Natural killer cell (primary cell): ENCODE measurements at regions not wholly inside any gene's neighbourhood (a gene's known extent, or its start where the extent isn't known, plus 50 kb on each side); places are given as distances from the start of the nearest gene placed in this dataset.

Experiments used
- ATAC-seq, 3 donors: fragments of 150-1000 bp in 2 of 3; fragments of 200-7000 bp in 1 of 3; cut with Tn5 transposase; 1 replicate in 1 of 3; 2 replicates in 2 of 3; pipeline ENCODE4 v1.10.0; 2021; ENCODE audit warnings: mild to moderate bottlenecking in 2 of 3, moderate library complexity in 2 of 3
- DNase-seq, 2 donors: peaks; one replicate each; pipeline versions ENCODE4 v3.0.0 to v3.0.0-alpha.2; 2013 to 2021; ENCODE audit warnings: mixed read lengths in 1 of 2
- H3K27ac ChIP-seq: one replicate; pipeline ENCODE4 v1.5.1; 2013; ENCODE audit warnings: mild to moderate bottlenecking, low read length
- H3K27me3 ChIP-seq: one replicate; pipeline ENCODE4 v1.6.1; 2013; ENCODE audit warnings: low read length; ENCODE audit not compliant: control insufficient read depth, insufficient read depth
- H3K36me3 ChIP-seq: one replicate; pipeline ENCODE4 v1.6.1; 2013; ENCODE audit warnings: low read length; ENCODE audit not compliant: control insufficient read depth, insufficient read depth
- H3K4me1 ChIP-seq: one replicate; pipeline ENCODE4 v1.6.1; 2013; ENCODE audit warnings: low read length; ENCODE audit not compliant: control insufficient read depth, insufficient read depth
- H3K4me3 ChIP-seq: one replicate; pipeline ENCODE4 v1.5.1; 2013; ENCODE audit warnings: low read length
- H3K9me3 ChIP-seq: one replicate; pipeline ENCODE4 v1.6.1; 2013; ENCODE audit warnings: low read length; ENCODE audit not compliant: control insufficient read depth, insufficient read depth
- H3K27ac Mint-ChIP-seq, 2 donors: one replicate each; pipeline ENCODE4 v1.8.0; 2022; ENCODE audit warnings: mild to moderate bottlenecking in 2 of 2, mixed read lengths in 2 of 2, moderate library complexity in 1 of 2
- H3K27me3 Mint-ChIP-seq, 2 donors: one replicate each; pipeline ENCODE4 v1.8.0; 2022; ENCODE audit warnings: low read depth in 2 of 2, mixed read lengths in 2 of 2
- H3K36me3 Mint-ChIP-seq: one replicate; pipeline ENCODE4 v1.8.0; 2022; ENCODE audit warnings: mixed read lengths
- H3K4me1 Mint-ChIP-seq, 2 donors: one replicate each; pipeline ENCODE4 v1.8.0; 2022; ENCODE audit warnings: mixed read lengths in 2 of 2
- H3K4me3 Mint-ChIP-seq: one replicate; pipeline ENCODE4 v1.8.0; 2022; ENCODE audit warnings: mild to moderate bottlenecking, moderate library complexity, mixed read lengths
- H3K9me3 Mint-ChIP-seq, 2 donors: one replicate each; pipeline ENCODE4 v1.8.0; 2022; ENCODE audit warnings: mixed read lengths in 2 of 2
- CTCF ChIP-seq: fragments of 200-600 bp; IDR thresholded peaks from one replicate; pipeline ENCODE4 v1.8.0; 2022; ENCODE audit warnings: antibody characterized with exemption
- WGBS: methylation state at CpG from one replicate; pipeline ENCODE4 v1.1.7; 2013; ENCODE audit warnings: missing lambda C conversion rate; ENCODE audit not compliant: insufficient coverage; 5-methylcytosine and 5-hydroxymethylcytosine counted together
- intact Hi-C: fragments of 100-400 bp; cut with micrococcal nuclease; formaldehyde crosslinking; loops from one replicate; pipeline ENCODE4 v1.14.2; 2022

DNA sequence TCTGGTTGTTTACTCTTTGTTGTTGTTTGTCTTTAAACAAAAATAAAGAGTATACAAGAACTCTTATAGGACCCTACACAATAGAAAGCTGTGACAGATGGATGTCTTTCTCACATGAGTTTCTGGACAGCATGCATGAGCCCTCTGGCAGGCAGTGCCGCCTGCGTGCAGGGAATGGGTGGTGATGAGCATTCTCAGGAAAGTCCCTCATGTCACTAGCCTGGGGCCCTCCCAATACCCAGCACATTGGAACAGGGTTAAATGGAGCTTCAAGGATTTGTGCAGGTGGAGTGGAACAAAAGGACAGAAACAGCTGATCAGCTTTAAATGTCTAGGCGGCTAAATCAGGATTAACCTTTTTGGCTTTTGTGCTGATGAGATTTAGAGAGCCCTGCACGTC is 181.0 kb upstream of the CD180 start:
- no peak overlapping the region for H3K27ac Mint-ChIP-seq
- H3K27me3 Mint-ChIP-seq, result peaks cover 0 to 8% of the 10 kb centered on the region in 2 donors
- Histone ChIP-seq H3K27ac (no peak overlapping the region), H3K4me3 (no peak overlapping the region), H3K4me1 (no peaks in the 10 kb centered on the region), H3K36me3 (no peaks in the 10 kb centered on the region), H3K27me3 (no peaks in the 10 kb centered on the region), H3K9me3 (no peaks in the 10 kb centered on the region)
- no peaks in the 10 kb centered on the region for H3K4me1 Mint-ChIP-seq
- no peaks in the 10 kb centered on the region for H3K9me3 Mint-ChIP-seq
- intact Hi-C loops, result no loop called here
- H3K4me3 Mint-ChIP-seq, result no peak overlapping the region
- ATAC-seq (no peak), DNase-seq (no peak)
- no peak for TF ChIP-seq CTCF
- no peaks in the 10 kb centered on the region for H3K36me3 Mint-ChIP-seq
- WGBS, result 94% methylated on average over 4 of the region's 4 CpGs

- WGBS, result 89% methylated on average over 2 of the region's 2 CpGs
- H3K4me1 Mint-ChIP-seq, result no peaks in the 10 kb centered on the region
Observed at GRCh38 chr5:67375606-67376005, 179.0 kb upstream of the CD180 start.

DNA sequence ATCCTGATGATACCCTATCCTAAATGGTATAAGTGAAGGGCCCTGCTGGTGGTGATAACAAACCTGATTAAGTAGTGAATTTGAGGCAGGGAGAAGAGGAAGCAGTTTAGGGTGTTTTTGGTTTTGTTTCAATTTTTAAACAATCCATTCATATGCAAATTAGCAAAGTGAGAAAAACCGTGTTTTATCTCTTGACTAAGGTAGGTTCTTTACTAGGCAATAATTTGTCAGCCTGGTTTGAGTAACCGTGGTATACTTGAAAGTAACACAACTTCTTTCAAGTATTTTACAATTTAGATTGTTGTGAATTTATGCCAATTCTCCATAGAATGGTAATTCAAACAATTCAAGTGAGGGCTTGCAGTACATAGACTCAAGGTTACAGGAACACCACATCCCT is 177.8 kb upstream of the CD180 start:
- no peaks in the 10 kb centered on the region for H3K9me3 Mint-ChIP-seq
- Histone ChIP-seq H3K36me3 (no peaks in the 10 kb centered on the region), H3K9me3 (no peaks in the 10 kb centered on the region), H3K4me3 (no peak overlapping the region), H3K4me1 (no peaks in the 10 kb centered on the region), H3K27me3 (no peaks in the 10 kb centered on the region), H3K27ac (no peak overlapping the region)
- H3K36me3 Mint-ChIP-seq, result no peaks in the 10 kb centered on the region
- H3K27ac Mint-ChIP-seq, result no peak overlapping the region
- intact Hi-C loops, result no loop called here
- no peak for TF ChIP-seq CTCF
- H3K4me1 Mint-ChIP-seq, result no peaks in the 10 kb centered on the region
- no CpG with 5 or more reads among the region's 2 CpGs for WGBS
- H3K4me3 Mint-ChIP-seq, result no peak overlapping the region
- DNase-seq, result no peak
- no peak for ATAC-seq
- H3K27me3 Mint-ChIP-seq, result peaks cover 0 to 5% of the 10 kb centered on the region in 2 donors

More at GRCh38 chr5:67375606-67376005, 179.0 kb upstream of the CD180 start:
- Histone ChIP-seq H3K4me1 (no peaks in the 10 kb centered on the region), H3K27me3 (no peaks in the 10 kb centered on the region), H3K36me3 (no peaks in the 10 kb centered on the region), H3K27ac (no peak overlapping the region), H3K4me3 (no peak overlapping the region), H3K9me3 (no peaks in the 10 kb centered on the region)
- intact Hi-C loops, result no loop called here
- Mint-ChIP-seq H3K36me3 (no peaks in the 10 kb centered on the region), H3K9me3 (no peaks in the 10 kb centered on the region), H3K4me3 (no peak overlapping the region), H3K27ac (no peak overlapping the region), H3K27me3 (peaks cover 0 to 5% of the 10 kb centered on the region in 2 donors)
- TF ChIP-seq CTCF, result no peak
- ATAC-seq (no peak), DNase-seq (peak in 1 of 2 donors; percentile 11)

- ATAC-seq (no peak), DNase-seq (no peak)
- Histone ChIP-seq H3K9me3 (no peaks in the 10 kb centered on the region), H3K36me3 (no peaks in the 10 kb centered on the region), H3K4me3 (no peak overlapping the region), H3K4me1 (no peaks in the 10 kb centered on the region), H3K27me3 (no peaks in the 10 kb centered on the region), H3K27ac (no peak overlapping the region)
- H3K4me1 Mint-ChIP-seq, result no peaks in the 10 kb centered on the region
- peaks cover 0 to 6% of the 10 kb centered on the region in 2 donors for H3K27me3 Mint-ChIP-seq
- 68% methylated on average over 1 of the region's 1 CpG for WGBS
- intact Hi-C loops, result no loop called here
- no peak overlapping the region for H3K27ac Mint-ChIP-seq
- H3K9me3 Mint-ChIP-seq, result no peaks in the 10 kb centered on the region
- no peak overlapping the region for H3K4me3 Mint-ChIP-seq
- H3K36me3 Mint-ChIP-seq, result no peaks in the 10 kb centered on the region
- TF ChIP-seq CTCF, result no peak
Observed at GRCh38 chr5:67373518-67373917, 176.9 kb upstream of the CD180 start.
